Loucy (cell line): ENCODE measurements at regions not wholly inside any gene's neighbourhood (a gene's known extent, or its start where the extent isn't known, plus 50 kb on each side); places are given as distances from the start of the nearest gene placed in this dataset.

Experiments
- H2AFZ ChIP-seq: fragments of 200-600 bp; sonication (generic); 2 replicates; pipeline ENCODE4 v1.6.0; 2016; ENCODE audit warnings: antibody characterized with exemption, mild to moderate bottlenecking, low read length, moderate library complexity
- H3F3A ChIP-seq: fragments of 200-600 bp; 2 replicates; pipeline ENCODE4 v1.6.0; 2016; ENCODE audit warnings: antibody characterized with exemption, low read depth, mild to moderate bottlenecking
- H3K27me3 ChIP-seq: fragments of 200-600 bp; sonication (generic); 2 replicates; pipeline ENCODE4 v1.6.1; 2014; ENCODE audit warnings: low read length, mild to moderate bottlenecking; ENCODE audit not compliant: insufficient read depth, poor library complexity, severe bottlenecking
- H3K36me3 ChIP-seq: fragments of 200-600 bp; sonication (generic); 2 replicates; pipeline ENCODE4 v1.6.1; 2016; ENCODE audit warnings: low read length; ENCODE audit not compliant: insufficient read depth
- H3K4me1 ChIP-seq: fragments of 200-600 bp; sonication (generic); 2 replicates; pipeline ENCODE4 v1.5.1; 2014; ENCODE audit warnings: low read length, mild to moderate bottlenecking; ENCODE audit not compliant: insufficient read depth, poor library complexity, severe bottlenecking
- H3K4me2 ChIP-seq: fragments of 200-600 bp; sonication (generic); 2 replicates; pipeline ENCODE4 v1.6.0; 2014; ENCODE audit warnings: antibody characterized with exemption, low read length, low read depth, mild to moderate bottlenecking; ENCODE audit not compliant: poor library complexity, severe bottlenecking
- H3K4me3 ChIP-seq: fragments of 200-600 bp; sonication (generic); 2 replicates; pipeline ENCODE4 v1.5.1; 2014; ENCODE audit warnings: low read length, mild to moderate bottlenecking, mixed read lengths; ENCODE audit not compliant: poor library complexity, severe bottlenecking
- H3K79me2 ChIP-seq: fragments of 200-600 bp; sonication (generic); 2 replicates; pipeline ENCODE4 v1.6.1; 2014; ENCODE audit warnings: low read length; ENCODE audit not compliant: insufficient read depth
- H3K9ac ChIP-seq: fragments of 200-600 bp; sonication (generic); 2 replicates; pipeline ENCODE4 v1.6.0; 2014; ENCODE audit warnings: mild to moderate bottlenecking, low read depth, low read length, moderate library complexity; ENCODE audit not compliant: poor library complexity, severe bottlenecking
- H3K9me2 ChIP-seq: fragments of 200-600 bp; sonication (generic); replicated peaks from 2 replicates; pipeline ENCODE4 v1.6.1; 2016; ENCODE audit warnings: low read depth, low read length, mixed read lengths
- H3K9me3 ChIP-seq: fragments of 200-600 bp; sonication (generic); 2 replicates; pipeline ENCODE4 v1.6.1; 2014; ENCODE audit warnings: mild to moderate bottlenecking, antibody characterized with exemption, low read length, low read depth; ENCODE audit not compliant: insufficient read depth
- H4K20me1 ChIP-seq: fragments of 200-600 bp; sonication (generic); 2 replicates; pipeline ENCODE4 v1.6.0; 2014; ENCODE audit warnings: antibody characterized with exemption, low read length, mild to moderate bottlenecking; ENCODE audit not compliant: insufficient read depth, poor library complexity, severe bottlenecking
- CTCF ChIP-seq: fragments of 200-600 bp; sonication (generic); conservative IDR thresholded peaks from 2 replicates; pipeline ENCODE4 v1.5.1; 2014; ENCODE audit warnings: mild to moderate bottlenecking, antibody characterized with exemption, low read length
- EZH2phosphoT487 ChIP-seq: fragments of 200-600 bp; IDR thresholded peaks from 2 replicates; pipeline ENCODE4 v1.6.1; 2018; ENCODE audit warnings: antibody characterized with exemption, mild to moderate bottlenecking, moderate library complexity, borderline replicate concordance

- Histone ChIP-seq H3K9ac (no peak overlapping the region), H3K4me3 (no peak overlapping the region), H4K20me1 (no peaks in the 10 kb centered on the region), H2AFZ (no peak overlapping the region), H3K36me3 (no peaks in the 10 kb centered on the region), H3K27me3 (no peaks in the 10 kb centered on the region), H3K4me2 (no peak overlapping the region), H3K79me2 (no peaks in the 10 kb centered on the region), H3F3A (no peaks in the 10 kb centered on the region), H3K9me3 (no peaks in the 10 kb centered on the region), H3K9me2 (no peaks in the 10 kb centered on the region; the same call in 1 of the 2 replicates), H3K4me1 (no peaks in the 10 kb centered on the region)
- TF ChIP-seq EZH2phosphoT487 (no peak), CTCF (no peak)
Observed at GRCh38 chr14:48490756-48491155, 815.4 kb upstream of the MDGA2 start.

- no peaks in the 10 kb centered on the region for H3K79me2 ChIP-seq
- H3K4me1 ChIP-seq: no peaks in the 10 kb centered on the region
- H3F3A ChIP-seq: no peaks in the 10 kb centered on the region
- H3K4me3 ChIP-seq: no peak overlapping the region
- H3K27me3 ChIP-seq: no peaks in the 10 kb centered on the region
- TF ChIP-seq CTCF: no peak
- no peak for TF ChIP-seq EZH2phosphoT487
- no peak overlapping the region for H3K9ac ChIP-seq
- H3K4me2 ChIP-seq: no peak overlapping the region
- H4K20me1 ChIP-seq: no peaks in the 10 kb centered on the region
- H2AFZ ChIP-seq: no peak overlapping the region
- H3K9me3 ChIP-seq: no peaks in the 10 kb centered on the region
- no peaks in the 10 kb centered on the region for H3K36me3 ChIP-seq
- no peaks in the 10 kb centered on the region for H3K9me2 ChIP-seq
Observed at GRCh38 chr14:48473944-48474343, 798.5 kb upstream of the MDGA2 start.

- Histone ChIP-seq H3K9me2 (no peaks in the 10 kb centered on the region), H2AFZ (no peak overlapping the region), H3K4me1 (no peaks in the 10 kb centered on the region), H3K4me2 (no peak overlapping the region), H3K4me3 (no peak overlapping the region), H3K9me3 (no peaks in the 10 kb centered on the region), H3K9ac (no peak overlapping the region), H4K20me1 (no peaks in the 10 kb centered on the region), H3F3A (no peaks in the 10 kb centered on the region), H3K27me3 (no peaks in the 10 kb centered on the region), H3K36me3 (no peaks in the 10 kb centered on the region), H3K79me2 (no peaks in the 10 kb centered on the region)
- TF ChIP-seq EZH2phosphoT487 (no peak), CTCF (no peak)
Observed at GRCh38 chr14:48456051-48456450, 780.6 kb upstream of the MDGA2 start.
